ENCODE measurements at regions not wholly inside any gene's neighbourhood (a gene's known extent, or its start where the extent isn't known, plus 50 kb on each side); places are given as distances from the start of the nearest gene placed in this dataset.
A peak's percentile ranks its signal among the peaks of the same experiment; 100 is the strongest.

DNA sequence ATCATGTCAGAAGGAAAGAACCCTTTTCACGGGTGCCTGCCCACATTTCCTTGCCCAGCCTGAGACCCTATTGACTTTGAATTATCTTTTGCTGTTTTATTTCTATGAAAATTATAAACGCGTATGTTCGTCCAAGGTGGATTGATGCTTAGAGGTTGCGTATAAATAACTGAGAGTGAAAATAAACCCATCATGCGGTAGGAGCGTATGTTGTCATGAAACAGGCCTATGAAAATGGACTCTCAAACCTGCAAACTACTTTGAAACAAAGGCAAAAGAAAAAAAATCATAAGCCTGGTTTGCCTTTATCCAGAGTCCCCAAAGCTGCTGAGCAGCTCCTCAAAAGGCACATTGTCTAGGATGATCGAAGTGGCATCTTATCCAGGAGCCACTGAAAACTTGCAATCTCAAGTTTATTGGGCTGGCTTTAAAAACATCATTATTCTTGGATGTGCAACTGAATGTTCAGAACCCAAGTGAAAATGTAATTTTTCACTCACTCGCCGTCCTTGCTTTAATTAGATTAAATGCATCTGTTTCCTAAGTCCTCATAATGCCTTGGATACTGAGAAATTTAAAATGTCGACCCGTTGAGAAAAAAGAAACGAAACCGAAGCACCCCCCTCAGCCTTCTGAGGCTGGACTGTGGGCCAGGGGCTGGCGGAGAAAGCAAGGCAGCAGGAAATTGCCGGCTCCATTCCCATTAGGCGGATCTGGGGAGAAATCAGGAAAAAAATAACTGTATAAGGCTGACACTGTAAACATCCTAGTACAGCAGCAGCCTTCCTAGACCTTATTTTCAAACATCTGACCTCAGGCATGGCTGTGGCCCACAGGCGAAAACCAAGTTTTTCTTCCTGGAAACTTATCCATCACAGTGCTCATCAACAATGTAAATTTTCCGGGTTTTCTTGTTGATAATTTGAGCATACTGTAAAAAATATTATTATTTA lies 82.9 kb upstream of the PPARA start:
- FAIRE-seq: peak; percentile 81

DNA sequence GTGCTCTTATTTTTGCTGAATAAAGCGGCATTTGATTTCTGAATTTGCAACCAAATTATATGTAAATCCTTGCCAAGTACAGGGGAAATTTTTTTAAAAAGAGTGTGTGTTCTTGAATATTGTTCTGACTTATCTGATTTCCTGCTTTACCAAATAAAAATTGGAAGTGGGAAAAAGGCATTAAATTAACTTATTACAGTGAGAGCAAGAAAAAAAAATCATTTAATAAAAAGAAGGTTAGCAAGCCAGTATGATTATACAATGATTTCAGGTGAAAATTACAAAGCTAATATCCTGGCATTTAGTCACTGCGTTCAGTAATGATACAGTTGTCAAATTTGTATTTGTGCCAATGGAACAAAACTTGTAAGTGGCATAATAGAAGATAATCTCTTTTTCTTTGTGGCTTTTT lies 82.1 kb upstream of the PPARA start:
- FAIRE-seq: peak; percentile 90

DNA sequence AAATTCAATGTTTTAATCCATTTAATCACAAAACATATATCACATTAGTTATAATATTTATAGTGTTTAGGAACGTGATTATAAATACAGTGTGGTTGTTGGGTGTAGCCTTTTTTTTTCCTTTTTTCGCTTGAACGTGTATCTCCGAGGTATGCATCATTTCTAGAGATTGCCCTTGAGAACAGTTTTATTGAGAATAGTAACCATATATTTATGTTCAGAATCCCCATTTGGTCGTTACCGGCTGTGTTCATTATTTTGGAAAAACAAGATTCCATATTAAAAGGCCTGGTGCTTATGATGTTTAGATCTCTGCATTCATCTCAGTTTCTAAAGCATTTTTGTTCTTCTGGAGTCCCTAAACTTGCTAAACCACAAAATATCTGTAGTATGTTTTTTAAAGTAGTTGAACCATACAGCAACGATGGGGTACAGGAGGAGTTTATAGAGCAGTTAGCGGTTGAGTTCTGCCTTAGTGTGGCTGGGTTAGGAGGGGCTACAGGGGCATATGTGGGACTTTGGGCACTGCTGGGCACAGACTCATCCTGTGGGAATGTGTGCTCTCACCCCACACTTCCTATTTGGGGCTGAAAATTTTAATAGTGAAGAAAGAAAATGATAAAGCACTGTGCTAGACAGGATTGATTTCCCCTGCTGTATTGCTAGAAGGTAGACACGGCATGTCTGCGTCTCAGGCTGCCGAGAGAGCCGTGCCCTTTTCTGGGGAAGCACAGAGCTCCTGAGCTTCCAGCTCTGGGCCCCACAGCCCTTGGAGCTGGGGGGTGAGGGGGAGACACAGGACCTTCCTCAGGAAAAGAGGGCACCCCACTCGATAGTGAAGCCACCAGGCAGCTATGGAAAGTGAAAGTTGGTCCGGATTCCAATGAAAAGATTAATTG lies 81.5 kb upstream of the PPARA start:
- FAIRE-seq: no peak

DNA sequence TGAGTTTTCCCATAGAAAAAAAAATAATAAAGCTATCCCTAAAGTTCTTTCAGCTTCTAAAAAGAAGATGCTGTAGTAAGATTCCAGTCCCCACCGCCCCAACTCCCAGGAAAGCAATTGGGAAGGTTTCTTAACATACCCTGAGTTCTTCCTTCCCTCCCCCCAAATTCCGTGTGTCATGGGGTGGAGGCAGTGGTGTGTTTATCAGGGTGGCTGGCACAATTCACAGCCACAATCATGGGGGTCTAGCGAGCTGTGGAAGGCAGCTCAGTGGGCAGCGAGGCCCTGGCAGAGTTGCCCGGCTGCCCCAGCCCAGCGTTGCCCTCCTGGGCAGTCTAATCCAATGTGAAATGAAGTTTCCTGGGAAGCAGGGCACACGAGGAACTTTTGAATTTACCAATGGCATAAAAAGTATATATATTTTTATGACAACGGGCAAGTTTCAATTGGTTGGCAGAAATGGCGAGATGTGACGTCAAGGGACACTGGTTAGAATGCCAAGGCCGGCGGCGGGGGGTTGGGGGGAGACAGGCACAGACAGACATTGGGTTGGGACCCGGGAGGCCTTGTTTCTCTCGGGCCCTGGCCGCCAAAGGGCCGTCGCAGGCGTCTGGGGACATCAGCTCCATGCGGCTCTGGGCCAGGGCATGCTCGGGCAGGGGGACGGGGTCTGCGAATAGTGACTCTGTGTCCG lies 80.7 kb upstream of the PPARA start:
- FAIRE-seq: peak; percentile 64

DNA sequence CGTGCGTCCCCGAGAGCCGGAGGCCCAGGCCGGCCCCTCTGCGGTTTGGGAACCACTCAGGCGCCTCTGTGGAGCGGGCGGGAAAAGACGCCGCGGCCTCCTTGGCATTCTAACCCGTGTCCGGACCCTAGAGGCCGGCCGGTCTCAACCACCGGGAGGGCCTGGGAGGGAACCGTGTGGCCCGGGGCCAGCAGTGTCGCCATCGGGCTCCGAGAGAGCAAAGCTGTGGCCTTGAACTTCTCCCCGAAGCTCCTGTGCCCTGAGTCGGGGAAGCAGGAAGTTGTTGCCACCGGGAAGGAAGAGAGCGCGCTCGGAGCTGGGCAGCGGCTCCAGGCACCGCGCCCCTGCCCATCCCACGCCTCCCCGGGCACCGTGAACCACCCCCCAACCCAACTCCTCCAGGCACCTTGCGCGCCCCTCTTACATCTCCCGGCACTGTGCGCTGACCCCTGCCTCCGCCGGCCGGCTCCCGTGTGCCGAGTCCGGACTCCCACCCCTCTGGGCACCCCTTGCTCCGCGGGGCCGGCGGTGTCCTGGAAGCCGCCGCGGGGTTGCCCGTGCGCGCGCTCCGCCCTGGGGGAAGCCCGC lies 80.0 kb upstream of the PPARA start:
- no peak for FAIRE-seq

DNA sequence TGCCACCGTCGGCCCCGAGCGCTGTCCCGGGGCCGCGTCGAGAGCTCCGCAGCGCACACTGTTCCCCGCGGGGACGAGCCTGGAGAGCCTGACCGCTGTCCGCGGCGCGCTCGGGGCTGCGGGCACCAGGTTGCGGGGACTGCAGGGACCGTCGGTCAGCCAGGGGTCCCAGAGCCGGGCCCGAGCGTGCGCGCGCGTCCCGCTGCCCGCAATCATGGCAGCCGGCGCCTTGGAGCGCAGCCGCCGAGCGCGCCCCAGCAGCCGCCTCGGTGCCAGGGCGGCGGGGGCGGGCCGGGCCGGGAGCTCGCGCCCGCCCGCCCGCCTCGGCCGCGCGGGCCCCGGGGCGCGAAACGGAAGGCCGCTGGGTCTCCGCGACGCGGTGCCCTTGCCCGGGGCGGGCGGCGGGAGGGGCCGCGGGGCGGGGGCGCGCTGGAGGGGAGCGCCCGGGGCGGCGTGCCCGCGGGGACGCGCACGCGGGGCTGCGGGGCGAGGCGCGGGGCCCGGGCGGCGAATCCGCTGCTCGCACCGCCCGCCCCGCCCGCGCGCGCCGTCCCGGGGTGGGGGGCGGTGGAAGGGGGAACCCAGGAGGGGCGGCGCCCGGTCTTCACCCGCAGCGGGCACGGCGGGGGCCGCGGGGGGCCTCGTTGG lies 79.4 kb upstream of the PPARA start:
- FAIRE-seq: no peak

DNA sequence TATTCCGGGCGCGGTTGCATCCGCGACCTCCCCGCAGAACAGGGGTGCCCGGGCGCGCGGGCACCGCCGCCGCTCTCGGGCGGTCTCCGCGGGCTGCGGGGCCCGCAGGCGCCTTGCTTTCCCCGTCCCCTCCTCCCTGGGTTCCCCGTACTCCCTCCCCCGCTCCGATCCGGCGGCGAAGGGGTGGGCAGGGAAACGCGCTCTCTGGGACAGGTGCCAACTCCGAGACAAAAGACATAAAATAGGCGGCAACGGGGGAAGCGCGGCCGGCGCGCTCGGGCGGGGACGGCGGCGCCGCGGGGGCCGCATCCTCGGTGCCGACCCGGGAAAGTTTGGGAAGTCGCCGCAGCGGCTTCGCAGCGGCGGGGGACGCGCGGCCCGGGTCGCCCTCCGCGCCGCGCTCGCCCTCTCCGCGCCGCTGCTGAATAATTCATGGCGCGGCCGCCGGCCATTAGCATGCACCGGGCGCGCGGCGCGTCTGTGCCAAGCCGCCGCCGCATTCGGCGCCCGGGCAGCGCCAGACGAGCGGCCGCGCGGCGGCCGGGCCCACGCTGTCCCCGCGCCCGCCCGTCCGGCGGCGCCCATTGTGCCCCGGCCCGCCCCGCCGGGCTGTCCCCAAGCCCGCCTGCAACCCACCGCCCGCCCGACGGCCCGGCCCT lies 78.7 kb upstream of the PPARA start:
- no peak for FAIRE-seq

DNA sequence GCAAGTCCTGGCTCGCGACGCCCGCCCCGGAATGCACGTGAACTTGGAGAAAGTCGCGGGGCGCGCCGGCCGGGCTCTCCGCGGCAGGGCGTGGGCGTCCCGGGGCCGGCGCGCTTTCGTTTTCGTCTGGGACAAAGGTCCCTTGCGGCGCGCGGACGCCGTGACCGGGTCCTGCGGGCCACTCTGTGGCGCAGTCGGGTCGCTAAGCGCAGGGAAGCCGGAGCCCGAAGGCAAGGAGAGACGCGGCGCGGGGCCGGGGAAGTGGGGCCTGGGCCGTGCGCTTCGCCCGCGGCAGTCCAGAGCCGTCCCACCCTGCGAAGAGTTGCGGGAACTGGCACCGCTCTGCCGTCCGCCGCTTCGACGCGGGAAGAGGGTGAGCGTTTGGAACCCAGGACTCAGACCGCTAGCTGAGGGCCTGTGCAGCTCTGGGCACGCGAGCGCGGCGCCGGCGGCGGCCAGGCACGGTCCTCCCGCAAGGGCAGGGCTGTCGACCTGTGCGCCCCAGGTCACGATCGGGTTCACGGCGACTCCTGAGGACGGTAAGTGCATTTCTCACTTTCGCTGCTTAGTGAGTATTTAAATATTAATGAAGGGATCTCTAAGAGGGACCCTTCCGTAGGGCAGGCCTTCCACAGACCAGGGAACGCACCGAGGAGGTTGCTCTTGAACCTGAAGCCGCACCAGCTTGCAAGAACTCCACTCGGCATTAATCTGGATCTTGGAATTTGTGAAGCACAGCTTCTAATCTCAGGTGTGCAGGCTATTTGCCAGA lies 78.0 kb upstream of the PPARA start:
- no peak for FAIRE-seq

DNA sequence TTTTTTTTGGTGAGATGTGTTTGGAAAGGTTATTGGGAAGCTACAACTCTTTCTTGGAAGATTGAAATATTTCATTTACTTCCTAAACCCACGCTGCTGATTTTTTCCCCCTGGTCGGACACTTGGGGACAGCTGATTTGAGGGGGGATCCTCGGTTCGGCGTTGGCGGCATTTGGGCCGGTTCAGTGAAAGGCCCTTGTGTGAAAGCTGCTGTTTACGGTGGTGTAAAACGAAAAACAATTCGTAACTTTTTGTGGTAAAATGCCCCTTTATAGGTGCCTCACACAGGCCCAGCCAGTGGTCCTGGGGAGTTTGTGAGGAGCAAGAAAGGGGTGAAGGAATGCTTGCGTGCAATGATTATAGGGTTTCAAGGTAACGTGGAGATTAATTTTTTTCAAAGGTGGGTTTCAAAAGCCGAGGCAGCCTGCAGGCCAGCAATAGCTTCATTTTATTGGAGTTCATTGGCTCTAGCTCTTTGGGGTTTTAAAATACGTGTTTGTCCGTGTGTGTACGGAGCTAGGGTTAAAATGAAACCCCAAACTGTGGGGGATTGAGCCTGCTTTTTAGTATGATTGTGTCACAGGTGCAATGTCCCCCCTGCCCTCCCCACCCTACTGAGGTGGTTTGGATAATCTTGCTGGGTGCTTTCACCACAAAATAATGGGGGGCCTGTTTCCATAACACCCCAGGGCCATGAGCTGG lies 77.2 kb upstream of the PPARA start:
- no peak for FAIRE-seq

DNA sequence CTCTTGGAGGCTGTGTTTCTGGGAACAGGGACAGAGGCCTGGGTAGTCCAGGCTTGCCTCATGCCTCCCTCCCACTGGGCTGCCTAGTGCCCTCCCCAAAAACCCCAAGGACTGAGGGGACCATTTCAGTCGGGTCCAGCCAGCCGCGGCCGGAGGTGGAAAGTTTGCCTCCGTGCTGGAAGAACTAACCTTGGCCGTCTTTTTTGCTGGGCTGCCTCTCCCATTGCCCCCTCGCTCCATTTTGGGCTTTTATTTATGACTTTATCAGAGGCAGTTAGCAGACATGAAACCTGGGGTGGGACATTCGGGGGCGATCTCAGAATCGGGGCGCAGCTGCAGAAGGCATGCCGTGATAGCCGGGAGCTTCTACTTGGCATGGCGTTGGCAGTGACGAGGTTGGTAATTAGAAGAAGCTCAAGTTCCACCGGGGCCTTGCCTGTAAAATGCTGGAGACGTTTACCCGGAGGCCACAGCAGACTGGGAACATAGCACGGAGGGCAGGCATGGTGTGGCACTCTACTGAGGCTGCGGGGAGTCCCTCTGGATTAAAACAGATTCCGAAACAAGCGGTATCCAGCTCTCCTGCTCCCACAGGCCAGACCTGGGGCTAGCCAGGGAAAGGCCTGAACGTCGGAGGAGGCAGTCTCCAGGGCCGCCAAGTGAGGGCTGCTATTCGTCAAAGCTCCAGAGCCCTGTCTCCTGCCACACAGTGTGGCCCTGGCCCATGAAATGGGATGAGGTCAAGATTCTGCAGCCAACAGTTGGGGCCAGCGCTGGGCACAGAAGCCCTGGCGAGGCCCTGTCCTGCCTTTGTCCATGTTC lies 76.4 kb upstream of the PPARA start:
- FAIRE-seq: no peak

DNA sequence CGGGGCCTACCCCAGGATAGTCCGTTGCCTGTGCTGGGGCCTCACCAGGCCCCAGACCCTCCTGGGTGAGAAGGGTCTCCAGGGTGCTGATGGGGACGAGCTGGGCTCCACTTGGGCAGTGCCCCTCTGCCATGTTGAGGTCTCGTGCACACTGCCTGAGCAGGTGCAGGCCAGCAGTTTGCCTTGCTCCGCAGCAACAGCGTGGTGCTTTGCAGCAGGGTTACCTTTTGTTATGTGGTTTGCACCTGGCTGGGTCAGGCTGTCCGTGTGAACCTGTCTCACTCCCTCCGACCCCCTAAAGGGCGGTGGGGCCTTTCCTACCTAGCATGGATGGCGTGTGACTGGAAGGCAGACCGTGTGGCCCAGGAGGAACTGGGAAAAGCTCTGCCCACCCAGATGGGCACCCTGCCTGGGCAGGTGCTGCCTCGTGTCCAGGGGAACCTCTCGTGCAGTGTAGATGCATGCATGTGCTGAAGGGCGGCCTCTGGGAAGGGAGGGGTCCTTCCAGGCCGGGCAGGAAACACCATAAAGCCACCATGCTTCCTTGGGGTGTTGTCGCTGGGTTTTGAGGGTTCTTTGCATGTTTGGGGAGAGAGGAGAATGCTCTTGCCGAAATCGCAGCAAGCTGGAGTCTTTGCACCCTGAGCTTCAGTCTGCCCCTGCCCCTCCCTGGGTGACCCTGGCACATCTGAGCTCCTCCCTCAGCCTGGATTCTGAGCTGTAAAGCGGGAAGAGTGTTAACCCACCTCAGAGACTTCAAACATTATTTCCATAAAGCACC lies 75.4 kb upstream of the PPARA start:
- FAIRE-seq: no peak

DNA sequence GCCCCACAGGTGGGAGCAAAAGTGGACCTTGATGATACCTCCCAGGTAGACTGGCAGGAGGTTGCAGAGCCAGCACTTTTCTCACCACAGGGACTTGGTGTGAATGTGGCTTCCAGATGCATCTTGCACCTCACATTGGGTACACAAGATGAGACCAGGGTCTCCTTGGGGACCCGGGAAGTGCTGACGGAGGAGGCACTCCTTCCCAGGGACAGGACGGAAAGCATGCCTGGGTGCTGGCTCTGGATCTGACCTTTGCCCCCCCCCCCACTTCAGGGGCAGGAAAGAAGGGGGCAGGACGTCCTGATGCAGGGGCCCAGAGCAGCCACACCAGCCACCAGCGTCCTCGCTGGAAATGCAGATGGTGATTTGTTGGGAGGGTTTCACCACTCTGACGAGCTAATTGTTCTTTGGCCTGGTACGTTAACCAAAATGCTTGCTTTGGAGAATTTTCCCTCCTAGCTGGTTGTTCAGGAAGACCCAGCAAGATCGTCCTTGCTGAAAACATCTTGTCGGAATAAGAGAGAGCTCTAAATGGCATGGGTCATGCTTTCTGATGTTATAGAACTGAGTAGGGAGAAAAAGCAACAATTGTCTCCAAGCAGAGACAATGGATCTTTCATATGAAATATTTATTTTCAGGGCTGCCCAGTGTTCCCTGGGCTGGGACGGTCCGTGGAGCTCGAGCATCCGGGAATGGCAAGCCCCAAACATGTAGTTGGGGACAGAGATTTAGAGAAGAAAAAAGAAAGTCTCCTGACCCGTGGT lies 74.4 kb upstream of the PPARA start:
- no peak for FAIRE-seq

DNA sequence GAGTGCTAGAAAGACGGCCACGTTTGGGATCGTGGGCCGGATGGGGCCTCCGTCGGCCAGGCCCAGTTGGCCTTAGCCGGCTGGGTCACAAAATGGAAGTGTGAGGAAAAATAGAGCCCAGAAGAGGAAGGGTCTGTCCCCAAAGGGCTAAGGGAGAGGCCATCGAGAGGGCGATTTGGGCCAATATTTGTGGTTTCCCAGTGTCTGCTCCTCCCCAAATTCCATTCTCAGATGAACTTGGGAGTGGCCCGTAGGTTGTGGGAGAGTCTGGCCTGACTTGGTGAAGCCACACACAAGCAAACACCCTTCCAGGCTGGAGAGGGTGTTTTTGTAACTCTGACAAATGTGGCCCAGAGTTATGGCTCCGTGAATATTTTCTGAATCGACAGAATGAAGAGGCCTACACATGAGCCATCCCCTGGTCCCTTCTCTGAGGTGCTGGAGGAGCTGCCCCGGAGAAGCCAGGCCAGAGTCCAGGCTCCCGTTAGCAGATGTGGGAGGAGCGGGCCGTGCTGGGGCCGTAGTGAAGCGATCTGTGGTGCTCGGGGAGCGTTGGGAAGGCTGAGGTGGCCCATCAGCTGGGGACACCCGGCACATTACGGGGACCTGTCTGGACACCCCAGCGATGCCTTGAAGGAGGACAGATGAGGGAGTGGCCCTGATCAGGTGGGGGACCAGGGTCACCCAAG lies 73.5 kb upstream of the PPARA start:
- no peak for FAIRE-seq

DNA sequence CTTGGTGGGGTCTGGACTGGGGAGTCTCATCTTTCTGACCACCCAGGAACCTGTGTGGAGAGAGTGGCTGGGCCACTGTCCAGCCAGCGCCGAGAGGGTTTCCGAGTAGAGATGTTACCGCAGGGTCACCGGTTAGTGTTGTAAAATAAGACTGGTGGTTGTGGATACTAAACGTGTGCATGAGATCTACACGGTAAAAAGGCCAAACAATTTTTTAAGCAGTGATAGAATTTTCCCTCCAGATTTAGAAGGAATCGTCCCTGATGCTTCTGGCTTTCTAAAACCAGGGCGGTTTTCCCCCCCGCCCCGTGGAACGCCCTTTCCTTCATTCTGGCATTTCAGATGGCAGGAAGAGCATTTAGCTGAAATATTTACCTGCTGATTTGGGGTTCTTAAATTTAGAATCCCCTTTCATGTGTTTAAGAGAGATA lies 72.6 kb upstream of the PPARA start:
- FAIRE-seq: no peak

DNA sequence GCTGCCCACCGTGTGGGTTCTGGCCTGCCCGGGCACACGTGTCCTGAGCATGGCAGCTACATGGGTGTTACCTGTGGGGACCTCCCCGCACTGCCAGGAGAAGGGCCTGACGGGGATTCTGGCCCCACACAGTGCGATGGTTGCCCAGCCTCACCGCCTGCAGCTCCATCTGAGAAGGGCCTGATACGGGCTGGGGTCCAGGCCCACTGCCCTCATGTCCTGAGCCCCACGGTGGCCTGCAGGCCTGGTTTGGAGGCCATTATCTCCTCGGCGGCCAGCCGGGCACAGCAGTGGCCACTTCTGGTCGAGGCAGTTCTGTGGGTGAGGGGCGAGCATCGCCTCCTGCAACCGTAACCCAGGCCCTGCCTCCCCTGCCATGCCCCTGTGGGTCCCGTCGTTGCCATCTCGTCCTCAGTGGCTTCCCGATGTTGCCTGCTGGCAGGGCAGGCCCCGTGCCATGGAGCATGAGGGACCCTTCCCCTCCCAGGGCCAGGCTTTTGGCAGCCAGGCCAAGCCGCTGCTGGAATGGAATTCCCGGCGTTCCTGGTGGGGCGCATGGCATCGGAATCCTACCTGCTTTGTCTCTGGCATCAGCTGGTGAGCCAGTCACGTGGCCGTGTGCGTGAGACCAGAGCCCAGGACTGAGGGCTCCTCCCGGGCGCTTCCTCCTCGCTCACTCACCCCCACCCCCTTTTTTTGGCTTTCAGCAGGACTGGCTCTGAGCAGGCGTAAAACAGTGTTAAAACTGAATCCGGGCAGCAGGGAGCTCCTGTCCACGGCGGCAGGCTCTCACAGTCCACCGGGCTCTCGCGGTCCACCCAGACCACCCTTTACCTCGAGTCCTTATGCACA lies 71.9 kb upstream of the PPARA start:
- FAIRE-seq: no peak
